ENCODE measurements at regions not wholly inside any gene's neighbourhood (a gene's known extent, or its start where the extent isn't known, plus 50 kb on each side); places are given as distances from the start of the nearest gene placed in this dataset.

DNA sequence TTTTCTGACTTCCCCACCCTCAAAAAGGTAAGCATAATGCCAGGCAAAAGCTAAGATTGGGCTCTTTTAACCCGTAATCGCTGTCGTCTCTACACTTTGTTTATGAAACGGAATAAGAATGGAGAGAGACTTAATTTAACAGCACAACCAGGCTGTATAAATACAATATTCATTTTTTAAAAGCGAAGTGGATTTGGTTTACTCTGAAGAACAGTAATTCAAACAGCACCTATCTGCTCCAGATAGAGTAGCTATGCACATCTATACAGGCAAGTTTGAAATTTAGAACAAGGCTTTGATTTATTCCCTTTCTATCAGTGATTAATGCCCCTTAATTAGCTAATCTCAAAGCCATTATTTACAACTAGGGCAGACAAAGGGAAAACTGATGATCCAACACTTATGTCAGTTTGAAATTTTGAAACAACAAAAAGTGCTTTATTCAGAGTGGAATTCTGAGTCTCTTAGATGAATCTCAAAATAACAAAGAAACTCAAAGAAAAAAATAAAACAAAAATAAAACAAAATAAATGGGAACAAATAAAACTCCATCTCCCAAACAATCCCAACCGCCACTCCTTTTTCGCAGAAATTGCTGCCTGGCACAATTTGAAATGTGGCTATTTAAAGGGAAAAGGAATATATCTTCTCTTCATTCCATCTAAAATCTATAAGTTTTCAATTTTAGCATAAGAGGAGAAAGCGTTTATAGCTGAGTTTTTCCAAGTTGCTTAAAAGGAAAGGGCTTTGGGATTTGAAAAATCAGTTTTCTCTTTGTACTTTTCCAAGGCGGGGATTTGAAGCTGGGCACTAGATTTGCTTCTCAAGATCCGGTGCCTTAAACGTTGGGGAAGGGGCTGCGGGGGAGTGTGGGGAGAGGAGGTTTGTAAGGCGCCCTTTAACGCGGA is 298.6 kb downstream of the PARP8 start:
- no peak for DNase-seq (ENCODE audit: low read depth in 2 of 2)

DNA sequence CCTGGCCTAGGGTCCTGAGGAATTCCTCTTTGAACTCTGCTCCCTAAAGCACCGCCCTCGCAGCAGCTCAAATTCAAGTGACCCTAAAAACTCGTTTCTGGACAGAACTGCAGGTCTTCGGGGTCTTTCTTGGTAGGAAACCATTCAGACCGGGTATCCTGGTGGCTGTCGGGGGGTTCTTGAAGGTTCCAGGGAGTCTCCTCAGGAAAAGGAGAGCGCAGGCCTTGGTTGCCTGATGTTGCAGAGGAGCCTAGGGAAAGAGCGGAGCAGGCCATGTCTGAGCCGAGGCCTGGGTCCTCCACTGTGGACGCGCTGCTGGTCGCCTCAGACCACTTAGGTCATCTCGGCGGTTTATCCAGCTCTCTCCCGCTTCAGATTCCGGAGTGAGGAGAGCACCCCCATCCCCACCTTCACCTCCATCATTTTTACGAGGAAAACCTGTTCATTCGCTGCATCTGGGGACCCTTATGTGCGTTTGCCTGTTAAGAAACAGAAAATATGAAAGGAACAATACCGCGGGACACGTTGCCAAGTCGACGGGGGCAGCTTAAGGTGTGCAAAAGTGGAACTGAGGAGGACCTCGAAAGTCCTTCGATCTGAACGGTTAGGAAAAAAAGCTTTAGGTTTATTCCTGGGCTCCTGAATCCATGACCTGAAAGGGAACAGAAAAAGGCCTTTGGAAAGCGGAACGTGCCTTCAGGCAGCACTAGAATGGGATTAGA is 299.4 kb downstream of the PARP8 start:
- no peak for DNase-seq (ENCODE audit: low read depth in 2 of 2)

DNA sequence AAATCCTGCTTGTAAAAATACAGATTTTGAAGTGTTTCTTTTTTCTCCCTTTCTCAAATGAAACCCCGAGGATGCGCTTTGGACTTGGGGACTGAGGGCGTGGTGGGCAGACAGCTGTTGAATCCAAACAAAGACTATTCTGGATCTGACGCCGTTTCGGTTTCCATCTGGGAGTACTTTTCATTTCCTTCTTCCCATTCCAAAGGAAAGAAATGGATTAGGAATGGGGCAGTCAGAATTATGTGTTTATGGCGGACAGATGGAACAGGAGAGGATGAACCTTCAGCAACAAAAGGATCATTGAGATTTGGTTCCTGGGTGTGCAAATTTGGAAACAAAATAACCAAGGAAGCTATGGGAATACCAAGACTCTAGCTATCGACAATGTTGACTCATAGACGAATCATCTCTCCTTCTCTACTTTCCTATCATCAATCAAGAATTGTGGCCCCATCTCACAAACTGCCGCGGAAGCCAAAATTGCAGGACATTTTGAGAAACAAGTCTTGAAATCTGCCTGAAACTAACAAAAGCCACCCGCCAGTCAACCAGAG is 300.6 kb downstream of the PARP8 start:
- DNase-seq (ENCODE audit: low read depth in 2 of 2), result no peak

DNA sequence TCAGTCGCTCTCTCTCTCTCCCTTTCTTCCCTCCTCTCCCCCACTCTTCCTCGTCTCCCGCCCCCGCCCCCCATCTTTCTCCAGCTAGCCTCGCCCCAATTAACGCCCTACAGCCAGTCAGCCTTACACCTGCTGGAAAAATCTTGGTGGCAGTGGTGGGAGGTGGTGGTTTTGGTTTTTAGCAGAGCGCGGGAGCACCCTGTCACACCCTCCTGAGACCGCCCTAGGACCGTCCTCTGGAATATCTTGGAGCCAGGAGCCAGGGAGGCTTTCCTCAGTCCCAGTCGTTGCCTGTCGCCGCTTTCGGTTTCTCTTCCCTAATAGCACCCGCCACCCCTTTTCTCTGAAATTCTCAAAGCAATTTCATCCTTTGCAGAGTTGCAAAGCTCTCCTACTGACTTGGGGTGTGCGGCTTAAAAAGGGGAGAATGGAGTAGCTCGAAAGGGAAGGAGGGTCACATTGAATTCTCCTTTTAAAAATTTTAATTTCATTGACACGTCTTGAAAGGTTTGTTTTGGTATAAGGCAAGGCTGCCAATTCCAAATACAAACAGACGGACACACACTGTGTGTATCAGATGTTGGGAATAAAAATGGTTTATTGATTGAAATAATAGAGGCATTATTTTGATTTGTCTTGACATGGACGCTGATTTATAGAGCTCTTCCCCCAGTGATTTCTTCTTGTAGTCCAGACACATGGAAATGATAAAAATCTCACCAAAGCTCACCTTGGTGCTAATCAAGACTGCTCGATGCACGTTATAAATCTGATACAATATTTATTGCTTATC is 301.3 kb downstream of the PARP8 start:
- no peak for DNase-seq (ENCODE audit: low read depth in 2 of 2)

DNA sequence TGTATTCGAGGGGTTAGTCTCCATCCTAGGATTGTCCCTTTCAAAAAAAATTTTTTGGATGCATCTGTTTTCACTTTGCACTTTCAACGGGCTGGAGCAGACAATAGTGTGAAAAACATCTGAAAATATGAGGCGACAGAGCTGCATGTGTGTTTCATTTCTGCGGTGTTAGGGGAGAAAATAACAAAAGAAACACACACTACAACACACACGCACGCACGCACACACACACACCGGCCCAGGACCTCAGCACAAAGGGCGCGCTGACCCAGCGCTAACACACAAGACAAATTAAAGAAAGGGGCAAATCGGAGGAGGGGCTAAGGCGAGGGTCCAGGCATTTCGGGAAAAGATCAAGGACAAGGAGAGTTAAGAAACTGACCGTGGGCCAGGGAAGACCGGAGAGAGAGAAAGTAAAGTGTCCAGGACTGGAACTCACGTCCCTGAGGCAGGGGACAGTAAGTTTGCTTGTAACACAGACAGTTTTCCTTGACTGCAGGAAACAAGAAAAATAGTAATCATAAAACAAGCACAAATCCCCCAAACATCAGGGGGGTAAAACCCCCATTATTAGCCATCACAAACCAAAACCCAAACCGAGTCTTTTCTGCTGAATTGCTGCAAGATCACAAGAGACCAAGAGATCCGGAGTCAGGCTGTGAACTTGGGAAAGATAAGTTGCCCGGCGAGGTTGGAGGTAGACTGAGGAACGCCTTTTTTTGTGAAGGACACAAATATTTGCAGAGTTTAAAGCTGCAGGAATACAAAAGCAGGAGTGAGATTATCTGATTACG is 302.1 kb downstream of the PARP8 start:
- no peak for DNase-seq (ENCODE audit: low read depth in 2 of 2)

DNA sequence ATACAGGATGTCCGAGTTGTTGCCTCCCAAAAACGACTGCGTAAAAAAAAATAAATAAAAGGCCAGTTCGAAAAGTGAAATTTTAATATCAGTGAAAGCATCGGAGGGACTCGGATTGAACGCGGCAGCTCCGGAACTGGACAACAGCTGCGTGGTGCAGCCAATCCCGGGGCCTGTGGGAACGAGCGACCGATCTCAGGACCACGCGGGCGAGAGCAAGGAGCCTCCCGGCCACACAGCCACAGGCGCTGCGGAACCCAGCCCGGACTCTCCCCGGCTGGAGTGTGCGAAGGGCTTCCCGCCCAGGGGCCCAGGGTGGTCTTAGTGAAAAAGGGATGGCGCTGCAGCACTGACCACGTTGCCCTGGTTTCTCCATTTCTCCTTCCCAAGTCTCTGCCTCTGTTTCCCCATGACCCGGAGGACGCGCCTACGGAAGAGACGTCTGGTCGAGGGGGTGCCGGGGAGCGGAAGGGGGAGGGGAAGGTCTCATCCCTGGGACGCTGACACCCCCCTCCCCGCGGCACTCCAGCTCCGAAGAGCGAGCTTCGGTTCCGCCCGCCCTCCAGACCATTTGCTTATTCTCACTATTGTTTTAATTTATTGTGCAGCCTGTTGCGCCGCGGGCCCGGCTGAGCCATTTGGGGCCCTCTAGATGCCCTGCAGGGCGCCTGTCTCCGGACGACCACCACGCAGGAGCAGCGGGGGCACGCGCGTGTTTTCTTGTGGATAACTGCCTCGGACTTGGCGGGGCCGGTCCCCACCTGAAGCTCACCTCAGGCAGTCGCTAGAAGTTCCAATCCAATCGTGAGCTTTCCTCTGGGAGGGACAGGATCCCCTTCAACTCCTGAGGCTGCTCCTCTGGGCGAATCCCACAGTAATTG is 303.0 kb downstream of the PARP8 start:
- no peak for DNase-seq (ENCODE audit: low read depth in 2 of 2)

DNA sequence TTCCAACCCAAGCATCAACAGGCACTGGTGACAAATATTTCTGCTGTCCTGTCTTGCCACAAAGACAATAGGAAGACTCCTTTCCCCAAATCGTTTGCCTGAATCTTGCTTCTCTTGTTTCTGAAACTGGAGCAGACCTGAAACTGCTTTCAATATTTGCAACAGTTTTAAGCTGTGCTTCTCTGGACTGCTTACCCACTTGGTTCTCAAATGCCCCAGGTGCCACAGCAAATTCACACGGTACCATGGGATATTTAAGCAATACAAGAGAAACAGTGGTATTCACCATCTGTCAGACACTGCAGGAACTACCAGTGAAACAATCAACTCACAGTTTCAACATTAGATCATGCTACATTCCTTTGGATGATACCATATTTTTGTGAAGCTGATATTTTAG is 309.4 kb downstream of the PARP8 start:
- no peak for DNase-seq (ENCODE audit: low read depth in 2 of 2)

DNA sequence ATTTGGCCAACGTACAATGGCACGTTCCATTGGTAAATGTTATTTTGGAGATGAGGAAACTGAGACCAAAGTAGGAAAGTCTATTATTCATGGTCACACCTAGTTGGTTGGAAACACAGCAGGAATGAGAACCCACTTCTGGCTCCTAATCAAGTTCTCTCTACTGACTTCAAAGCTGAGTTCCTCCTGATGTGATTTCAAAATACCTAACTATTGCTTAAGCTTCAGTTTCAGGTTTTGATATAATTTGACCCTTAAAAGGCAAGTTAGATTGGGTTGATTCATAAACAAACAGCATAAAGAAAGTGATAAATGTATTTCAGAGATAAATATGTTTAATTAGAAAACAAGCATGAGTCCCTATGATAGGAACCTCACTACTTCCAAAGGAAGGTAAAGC is 312.5 kb downstream of the PARP8 start:
- no peak for DNase-seq (ENCODE audit: low read depth in 2 of 2)

DNA sequence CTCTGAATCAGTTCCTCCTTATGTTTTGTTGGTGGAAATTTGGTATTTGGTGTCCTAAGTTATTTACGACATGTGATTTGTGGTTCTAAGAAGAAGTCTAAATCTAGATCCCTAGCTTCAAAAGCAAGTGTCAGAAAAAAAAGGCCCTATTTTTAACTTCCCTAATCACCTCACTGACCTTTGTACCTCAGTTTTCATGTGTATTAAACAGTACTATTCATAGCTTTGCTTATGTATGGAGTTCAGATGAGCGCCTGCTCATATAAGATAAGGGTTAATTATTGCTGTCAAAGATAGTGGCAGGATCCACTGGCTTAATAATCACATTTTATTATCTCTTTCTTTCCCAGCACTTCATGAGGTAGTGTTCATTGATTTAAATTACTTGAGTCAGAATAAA is 318.2 kb downstream of the PARP8 start:
- no peak for DNase-seq (ENCODE audit: low read depth in 2 of 2)

DNA sequence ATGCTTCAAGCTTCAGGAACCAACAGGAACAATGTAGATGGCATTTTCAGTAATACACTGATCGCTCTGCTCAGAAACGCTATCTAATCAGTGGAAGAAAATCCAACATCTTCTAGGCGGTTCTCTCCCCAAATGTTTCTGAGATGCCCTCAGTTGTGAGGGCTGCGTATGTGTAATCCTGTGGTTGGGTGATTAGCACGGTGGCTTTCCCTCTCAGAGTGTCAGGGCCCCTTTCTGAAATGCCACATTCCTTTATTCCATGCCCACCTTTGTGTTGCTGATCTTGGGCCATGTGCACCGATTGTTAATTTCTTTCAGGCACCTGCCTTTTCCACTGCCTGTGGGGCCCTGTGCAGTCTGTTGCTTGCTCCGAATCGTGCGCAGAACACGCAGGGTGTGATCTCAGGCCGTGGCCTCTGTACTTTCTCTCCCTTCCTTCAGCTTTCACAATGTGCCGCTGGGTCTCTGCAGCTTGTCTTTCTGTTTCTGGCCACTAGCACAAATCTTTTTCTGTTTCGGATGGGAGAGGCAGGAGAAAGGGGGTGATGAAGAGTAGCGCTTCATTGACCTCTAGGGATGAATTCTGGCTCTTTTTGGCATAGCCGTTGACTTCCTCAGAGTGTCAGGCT is 324.0 kb downstream of the PARP8 start:
- DNase-seq (ENCODE audit: low read depth in 2 of 2), result no peak

DNA sequence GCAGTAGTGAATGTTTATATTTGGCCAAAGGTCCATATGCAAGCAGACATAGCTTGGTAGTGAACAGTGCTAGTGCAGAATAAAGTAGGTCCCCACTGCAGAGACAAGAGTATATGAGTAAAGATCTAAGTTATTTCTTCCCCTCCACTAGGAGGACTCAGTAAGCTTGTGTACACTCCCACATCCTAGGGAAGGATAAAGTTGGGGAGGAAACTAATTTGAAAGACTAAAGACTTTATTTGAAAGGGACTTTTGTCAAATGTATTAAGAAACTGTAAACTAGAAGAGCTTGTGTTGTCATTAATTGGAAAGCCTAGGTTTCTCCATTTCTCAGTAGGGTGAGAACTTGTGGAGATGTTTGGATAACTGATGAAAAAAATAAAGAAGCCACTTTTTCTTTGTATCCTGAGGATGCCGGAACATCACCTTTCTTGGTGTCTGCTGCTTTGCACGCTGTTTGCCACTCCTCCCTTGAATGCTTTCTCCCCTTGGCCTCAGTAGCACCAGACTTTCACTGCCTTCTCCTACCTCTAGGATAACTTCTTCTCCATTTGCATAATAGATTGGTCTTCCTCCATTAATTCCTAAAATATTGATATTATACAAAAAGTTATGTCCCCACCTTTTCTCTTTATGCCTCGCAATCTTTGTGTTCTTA is 329.0 kb downstream of the PARP8 start:
- no peak for DNase-seq (ENCODE audit: low read depth in 2 of 2)

DNA sequence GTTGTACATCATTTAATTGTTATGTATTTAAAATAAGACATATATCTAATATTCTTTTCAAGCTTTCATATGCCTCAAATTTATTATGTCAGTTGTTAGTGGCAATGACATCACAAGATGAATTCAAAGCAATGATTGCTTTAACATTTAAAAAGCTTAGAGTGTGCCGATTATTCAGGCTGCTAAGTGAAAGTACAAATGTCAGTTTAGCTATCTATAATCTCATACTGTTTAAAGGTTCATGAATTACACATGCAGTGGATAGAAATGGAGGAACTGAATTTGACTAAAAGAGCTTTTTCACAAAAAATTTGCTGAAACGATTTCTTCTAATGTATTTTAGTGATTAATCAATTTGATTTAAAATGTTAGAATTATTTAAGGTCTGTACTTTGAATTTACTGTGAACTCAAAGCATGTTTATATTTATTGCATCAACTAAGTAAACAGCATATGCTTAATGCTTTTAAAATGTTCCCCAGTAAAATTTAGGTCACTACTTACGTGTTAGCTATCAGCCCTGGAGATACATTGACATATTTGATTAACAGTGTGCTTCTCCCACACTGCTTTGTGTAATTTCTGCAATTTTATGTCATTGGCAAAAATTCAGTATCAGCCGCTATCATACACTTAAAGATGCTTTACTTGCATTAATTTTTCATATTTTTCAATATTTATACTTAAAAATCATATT is 334.9 kb downstream of the PARP8 start:
- no peak for DNase-seq (ENCODE audit: low read depth in 2 of 2)

DNA sequence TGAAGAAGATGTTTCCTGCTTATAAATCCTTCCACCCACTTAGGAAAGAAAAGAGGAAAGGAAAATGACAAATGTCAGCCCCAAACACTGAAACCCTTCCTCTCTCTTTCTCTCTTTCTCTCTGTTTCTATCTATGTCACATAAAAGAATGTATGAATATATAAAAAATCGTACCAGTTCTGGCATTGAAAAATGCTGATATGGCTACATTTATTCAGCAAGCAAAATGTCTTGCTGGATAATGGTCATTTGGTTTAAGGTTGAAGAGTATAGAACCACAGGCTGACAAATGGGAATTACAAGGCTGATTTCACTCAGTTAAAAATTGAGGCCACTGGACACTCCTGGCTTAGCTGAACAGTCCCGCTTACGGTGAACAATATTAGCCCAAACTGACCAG is 335.9 kb downstream of the PARP8 start:
- no peak for DNase-seq (ENCODE audit: low read depth in 2 of 2)

DNA sequence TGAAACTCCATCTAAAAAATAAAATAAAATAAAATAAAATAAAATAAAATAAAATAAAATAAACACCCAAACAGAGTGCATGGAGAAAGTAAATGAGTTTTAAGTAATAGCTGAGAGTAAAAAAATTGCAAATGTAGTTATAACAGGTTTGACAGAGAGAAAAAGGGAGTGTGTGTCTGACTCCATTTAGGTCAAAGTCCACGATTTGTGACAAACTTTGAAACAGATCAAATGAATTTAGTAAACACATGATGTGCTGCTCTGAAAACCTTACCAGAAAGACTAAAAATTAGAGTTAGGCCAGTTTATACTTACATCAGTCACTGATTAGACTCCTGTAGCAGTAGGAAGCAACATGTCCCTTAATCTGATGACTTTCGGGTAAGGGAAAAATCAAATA is 346.6 kb downstream of the PARP8 start:
- DNase-seq (ENCODE audit: low read depth in 2 of 2), result no peak

DNA sequence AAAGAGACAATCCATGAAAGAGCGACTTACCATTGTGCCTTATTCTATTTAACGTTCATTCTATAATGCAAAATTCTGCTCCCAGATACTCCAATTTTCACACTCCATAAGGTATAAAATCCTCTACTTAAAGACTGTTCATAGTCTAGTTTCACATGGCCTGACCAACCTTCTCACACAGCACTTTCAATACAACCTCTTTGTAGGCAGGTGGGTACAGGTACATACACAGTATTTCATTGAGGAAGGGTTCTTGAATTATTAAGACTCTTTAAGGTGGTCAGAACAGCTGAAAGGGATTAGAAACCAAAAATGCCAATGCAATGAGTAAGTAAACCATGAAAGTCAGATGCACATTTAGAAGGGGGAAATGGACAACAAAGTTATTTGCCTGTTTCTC is 352.0 kb downstream of the PARP8 start:
- no peak for DNase-seq (ENCODE audit: low read depth in 2 of 2)

DNA sequence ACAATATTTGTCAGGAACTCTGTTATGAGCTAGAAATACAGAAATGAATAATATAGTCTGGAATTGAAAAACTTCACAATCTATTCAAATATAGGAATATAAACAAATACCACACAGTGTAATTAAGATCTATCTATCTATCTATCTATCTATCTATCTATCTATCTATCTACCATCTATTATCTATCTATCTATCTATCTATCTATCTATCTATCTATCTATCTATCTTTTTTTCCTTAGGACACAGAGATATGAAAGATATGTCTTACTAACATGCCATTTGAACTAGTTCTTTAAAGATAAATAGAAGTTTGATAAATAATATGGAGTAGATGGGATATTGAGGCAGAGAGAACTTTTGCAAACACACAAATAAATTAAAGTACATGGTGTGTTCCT is 357.8 kb downstream of the PARP8 start:
- DNase-seq (ENCODE audit: low read depth in 2 of 2), result no peak

DNA sequence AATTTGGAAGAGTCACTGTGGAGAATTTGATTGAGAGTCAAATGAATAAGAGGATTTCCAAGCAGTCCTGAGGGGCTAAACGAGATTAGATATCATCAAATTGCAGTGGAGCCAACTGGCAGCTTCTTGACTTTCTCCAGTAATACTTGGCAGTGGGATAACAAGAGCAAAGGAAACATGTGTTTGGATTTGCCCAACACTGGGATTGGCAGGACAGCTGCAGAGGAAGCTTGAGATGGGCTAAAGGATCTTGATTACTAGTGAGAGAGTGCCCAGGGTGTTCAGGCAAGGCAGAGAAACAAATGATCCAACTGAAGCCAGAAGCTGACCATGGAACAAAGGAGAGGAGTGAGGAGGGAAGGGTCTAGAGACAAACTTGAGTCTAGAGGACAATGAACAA is 356.0 kb upstream of the ISL1 start:
- no peak for DNase-seq (ENCODE audit: low read depth in 2 of 2)

DNA sequence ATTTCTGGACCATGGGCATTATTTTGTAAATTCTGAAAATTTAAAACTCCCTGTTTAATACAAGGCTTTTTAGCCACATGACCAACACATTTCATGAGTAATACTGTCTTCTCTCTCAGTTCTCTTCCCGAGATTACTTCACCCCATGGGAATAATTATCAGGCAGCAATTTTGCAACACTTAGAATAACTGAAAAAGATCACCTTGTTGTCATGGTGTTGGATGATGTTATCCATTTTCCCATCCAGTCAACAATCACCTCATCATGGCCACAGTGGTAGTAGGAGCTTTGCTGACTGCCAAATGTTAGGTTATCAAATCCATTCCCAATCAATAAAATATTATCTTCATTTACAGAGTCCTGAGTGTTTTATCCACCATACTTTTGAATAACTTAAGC is 354.9 kb upstream of the ISL1 start:
- DNase-seq (ENCODE audit: low read depth in 2 of 2), result no peak

DNA sequence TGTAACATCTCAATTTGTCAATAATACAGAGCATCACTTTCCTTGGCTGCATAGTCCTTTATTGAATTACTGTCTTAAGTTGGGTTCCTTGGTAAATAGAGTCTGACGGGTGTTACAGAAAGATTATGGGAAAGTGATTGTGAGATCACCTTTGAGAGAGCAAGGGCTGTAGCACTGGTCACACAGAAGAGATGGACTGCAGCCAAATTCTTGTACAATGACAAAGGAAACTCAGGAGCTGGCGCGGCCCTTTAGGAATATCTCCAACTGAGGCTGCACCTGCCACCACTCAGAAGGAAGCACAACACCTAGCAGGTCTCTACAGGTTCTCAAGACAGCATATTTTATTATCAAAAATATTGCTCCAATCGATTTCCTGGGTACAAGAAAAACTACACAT is 350.0 kb upstream of the ISL1 start:
- DNase-seq (ENCODE audit: low read depth in 2 of 2), result no peak

Measured in stimulated activated CD8-positive, alpha-beta memory T cell treated with anti-CD3 and anti-CD28 coated beads, Interleukin-2, amount 100 ng/mL, for 1 hour (primary cell).